D721Med (cell line): ENCODE measurements at regions not wholly inside any gene's neighbourhood (a gene's known extent, or its start where the extent isn't known, plus 50 kb on each side); places are given as distances from the start of the nearest gene placed in this dataset.
"Not testable (repeated sequence)": the region's sequence is repeated elsewhere in the genome, so short reads cannot be mapped to it uniquely, and the experiment has no call there.

Experiments used
- DNase-seq: peaks from one replicate; pipeline ENCODE4 v3.0.0; 2011; ENCODE audit warnings: low spot score; ENCODE audit not compliant: insufficient read length
- FAIRE-seq: peaks from 2 replicates; lab custom pipeline; 2011; peaks lifted over from hg19 to GRCh38; lab: Jason Lieb, UNC

DNA sequence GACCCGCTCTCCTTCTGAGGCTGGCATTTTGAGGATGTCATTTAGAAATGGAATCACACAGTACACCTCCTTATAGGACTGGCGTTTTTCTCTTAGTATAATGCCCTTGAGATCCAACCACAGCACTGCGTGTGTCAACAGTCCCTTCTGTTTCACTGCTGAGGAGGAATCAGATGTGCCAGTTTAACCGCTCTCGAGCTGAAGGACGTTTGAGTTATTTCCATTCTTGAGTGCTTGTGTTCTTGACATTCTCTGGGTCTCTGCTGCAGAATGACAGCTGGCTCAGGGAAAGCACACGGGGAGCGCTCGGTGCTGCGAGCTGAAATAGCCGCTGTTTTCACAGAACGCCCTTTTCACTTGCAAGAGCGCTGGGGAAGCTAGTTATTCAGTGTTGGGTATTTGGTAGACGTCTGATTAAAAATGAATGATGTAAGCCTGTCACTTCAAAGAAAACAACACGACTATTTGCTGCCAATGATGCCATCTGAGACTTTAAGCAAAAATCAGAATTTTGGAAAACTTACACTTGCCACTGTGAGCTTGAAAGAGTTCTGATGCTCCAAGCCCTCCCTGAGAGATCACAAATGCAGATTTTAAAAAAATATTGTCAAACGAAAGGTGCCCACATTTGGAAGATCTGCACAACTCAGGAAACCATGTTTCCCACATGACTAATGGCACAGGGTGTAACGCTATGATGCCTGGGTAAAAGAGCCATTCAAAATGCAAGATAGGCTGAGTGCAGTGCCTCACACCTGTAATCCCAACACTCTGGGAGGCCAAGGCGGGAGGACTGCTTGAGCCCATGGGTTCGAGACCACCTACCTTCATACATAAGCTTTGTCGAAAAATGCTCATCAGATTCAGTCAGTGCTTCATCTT lies 5358.4 kb upstream of the TPTE start:
- FAIRE-seq, DNase-seq: not testable (repeated sequence)

DNA sequence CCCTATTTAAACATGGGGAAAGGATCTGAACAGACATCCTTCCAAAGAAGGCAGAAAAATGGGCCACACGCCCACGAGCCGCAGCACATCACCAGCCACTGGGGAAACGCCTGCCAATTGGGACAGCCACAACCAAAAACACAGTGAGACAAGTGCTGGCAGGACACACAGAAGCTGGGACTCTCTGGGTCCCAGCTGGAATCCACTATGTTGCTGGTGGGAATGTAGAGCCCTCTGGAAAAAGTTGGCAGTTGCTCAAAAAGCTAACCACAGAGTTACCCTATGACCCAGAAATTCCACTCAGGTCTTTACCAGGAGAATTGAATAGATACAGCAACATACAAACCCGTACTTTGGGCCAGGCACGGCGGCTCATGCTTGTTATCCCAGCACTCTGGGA lies 5355.6 kb upstream of the TPTE start:
- DNase-seq, FAIRE-seq: not testable (repeated sequence)
